ENCODE measurements at regions not wholly inside any gene's neighbourhood (a gene's known extent, or its start where the extent isn't known, plus 50 kb on each side); places are given as distances from the start of the nearest gene placed in this dataset.

- H3K4me2 ChIP-seq (ENCODE audit: insufficient read depth, insufficient read length, low read length), result no peak overlapping the region
- H4K91ac ChIP-seq (ENCODE audit: insufficient read length, low read depth, low read length), result no peak overlapping the region
- H2BK20ac ChIP-seq (ENCODE audit: low read depth, low read length, poor library complexity, severe bottlenecking), result no peak overlapping the region
- H3K18ac ChIP-seq (ENCODE audit: insufficient read length, low read depth, low read length), result no peak overlapping the region
- H4K8ac ChIP-seq (replicated peaks; ENCODE audit: insufficient read length, low read depth, low read length), result no peak overlapping the region
- H3K23ac ChIP-seq (ENCODE audit: insufficient read length, low read depth, low read length), result no peak overlapping the region
- no peak overlapping the region for H3K4ac ChIP-seq (ENCODE audit: low read depth, low read length)
- Mint-ChIP-seq H3K27ac (peak overlapping the region in 1 of 3 experiments; percentile 31; a peak in 1 of 7 replicates), H3K4me3 (no peak overlapping the region), H3K27me3 (ENCODE audit: low read depth) (no peaks in the 10 kb centered on the region), H3K36me3 (ENCODE audit: insufficient read depth in 1 of 3, low read depth in 3 of 3) (no peaks in the 10 kb centered on the region), H3K9me3 (no peaks in the 10 kb centered on the region), H3K4me1 (peaks cover 6 to 12% of the 10 kb centered on the region in 2 experiments; a peak in 3 of 4 replicates)
- no peak overlapping the region for H3K14ac ChIP-seq (ENCODE audit: insufficient read depth, low read length)
- no peak overlapping the region for H2AK5ac ChIP-seq (ENCODE audit: insufficient read length, low read length)
- WGBS (ENCODE audit: extremely low coverage, insufficient read length, low lambda C conversion rate), result no CpG with 5 or more reads among the region's 5 CpGs
- no peak overlapping the region for H3T11ph ChIP-seq (ENCODE audit: low read length)
- no peak for DNase-seq
- no peak overlapping the region for H2BK120ac ChIP-seq (ENCODE audit: low read depth, low read length, poor library complexity, severe bottlenecking)
- no peaks in the 10 kb centered on the region for H3K79me2 ChIP-seq (ENCODE audit: insufficient read depth, low read length)
- no peak overlapping the region for H3K56ac ChIP-seq (ENCODE audit: insufficient read length, low read depth, low read length)
- no peak overlapping the region for H2AFZ ChIP-seq (ENCODE audit: low read length)
- H3K27ac ChIP-seq (ENCODE audit: insufficient read length, low read depth, low read length), result no peak overlapping the region
- no peak overlapping the region for H2BK15ac ChIP-seq (ENCODE audit: low read depth, low read length)
- no peak overlapping the region for H2BK5ac ChIP-seq (ENCODE audit: insufficient read length, low read length)
- H2BK12ac ChIP-seq (ENCODE audit: insufficient read length, low read depth, low read length), result no peak overlapping the region
- H3K4me1 ChIP-seq (ENCODE audit: insufficient read depth, low read length), result no peaks in the 10 kb centered on the region
- no peaks in the 10 kb centered on the region for H3K23me2 ChIP-seq (ENCODE audit: insufficient read length, low read depth, low read length, poor library complexity, severe bottlenecking)
- no peak for TF ChIP-seq CTCF (conservative IDR thresholded peaks at IDR 0.05)
- H3K27me3 ChIP-seq (ENCODE audit: insufficient read depth, low read length), result no peaks in the 10 kb centered on the region
- no peak overlapping the region for H4K5ac ChIP-seq (ENCODE audit: insufficient read length, low read depth, low read length)
- H4K20me1 ChIP-seq (ENCODE audit: control insufficient read depth, insufficient read depth, insufficient read length), result no peaks in the 10 kb centered on the region
- no peak overlapping the region for H3K9ac ChIP-seq (ENCODE audit: extremely low read depth, insufficient read length, low read length)
- no peaks in the 10 kb centered on the region for H3K9me3 ChIP-seq (ENCODE audit: control insufficient read depth, low read depth, low read length)
- no peaks in the 10 kb centered on the region for H3K79me1 ChIP-seq (ENCODE audit: insufficient read depth, low read depth, low read length, poor library complexity, severe bottlenecking)
Observed at GRCh38 chr12:127064207-127064606, 1202.8 kb upstream of the TMEM132C start.

Measured in H9 (cell line).